ENCODE measurements at regions not wholly inside any gene's neighbourhood (a gene's known extent, or its start where the extent isn't known, plus 50 kb on each side); places are given as distances from the start of the nearest gene placed in this dataset.
A peak's percentile ranks its signal among the peaks of the same experiment; 100 is the strongest.
"Not testable (repeated sequence)": the region's sequence is repeated elsewhere in the genome, so short reads cannot be mapped to it uniquely, and the experiment has no call there.

DNA sequence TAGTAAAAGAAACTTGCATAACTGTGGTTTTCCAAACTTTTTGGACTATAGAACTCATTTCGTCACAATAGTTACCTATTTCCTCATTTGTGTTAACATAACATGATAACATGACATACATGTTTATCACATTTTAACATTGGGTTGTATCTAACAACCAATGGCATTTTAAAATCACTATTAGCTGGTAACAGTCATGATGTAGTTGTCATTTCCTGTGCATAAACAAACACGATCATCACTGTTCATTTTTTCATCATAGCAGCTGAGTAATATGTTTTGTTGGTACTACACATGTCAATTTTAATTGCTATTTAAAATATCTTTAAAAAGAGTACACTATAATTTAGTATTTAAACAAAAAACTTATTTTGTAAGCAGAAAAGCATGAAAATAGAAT, 402.4 kb downstream of the SATB2 start:
- H3K4me3 ChIP-seq (ENCODE audit: insufficient read depth, low read length), result no peak overlapping the region
- H3K36me3 ChIP-seq (ENCODE audit: insufficient read depth, low read length), result no peaks in the 10 kb centered on the region
- H3K27ac ChIP-seq (ENCODE audit: low read depth, low read length), result no peak overlapping the region
- H3K4me1 ChIP-seq (ENCODE audit: insufficient read depth, low read length), result no peaks in the 10 kb centered on the region
- H3K79me2 ChIP-seq (ENCODE audit: insufficient read depth, low read length), result no peaks in the 10 kb centered on the region
- peak; percentile 9 for DNase-seq (ENCODE audit: insufficient read length, low spot score, missing footprints)
- H3K9me3 ChIP-seq (ENCODE audit: low read depth, low read length), result no peaks in the 10 kb centered on the region
- no peak overlapping the region for H3K4me2 ChIP-seq (ENCODE audit: insufficient read depth, low read length)
- no peaks in the 10 kb centered on the region for H3K27me3 ChIP-seq (ENCODE audit: insufficient read depth, low read length)
- no peak overlapping the region for H2AFZ ChIP-seq (ENCODE audit: low read length)
- H4K20me1 ChIP-seq (ENCODE audit: insufficient read depth, low read length), result no peaks in the 10 kb centered on the region
- TF ChIP-seq, protein P1, sequence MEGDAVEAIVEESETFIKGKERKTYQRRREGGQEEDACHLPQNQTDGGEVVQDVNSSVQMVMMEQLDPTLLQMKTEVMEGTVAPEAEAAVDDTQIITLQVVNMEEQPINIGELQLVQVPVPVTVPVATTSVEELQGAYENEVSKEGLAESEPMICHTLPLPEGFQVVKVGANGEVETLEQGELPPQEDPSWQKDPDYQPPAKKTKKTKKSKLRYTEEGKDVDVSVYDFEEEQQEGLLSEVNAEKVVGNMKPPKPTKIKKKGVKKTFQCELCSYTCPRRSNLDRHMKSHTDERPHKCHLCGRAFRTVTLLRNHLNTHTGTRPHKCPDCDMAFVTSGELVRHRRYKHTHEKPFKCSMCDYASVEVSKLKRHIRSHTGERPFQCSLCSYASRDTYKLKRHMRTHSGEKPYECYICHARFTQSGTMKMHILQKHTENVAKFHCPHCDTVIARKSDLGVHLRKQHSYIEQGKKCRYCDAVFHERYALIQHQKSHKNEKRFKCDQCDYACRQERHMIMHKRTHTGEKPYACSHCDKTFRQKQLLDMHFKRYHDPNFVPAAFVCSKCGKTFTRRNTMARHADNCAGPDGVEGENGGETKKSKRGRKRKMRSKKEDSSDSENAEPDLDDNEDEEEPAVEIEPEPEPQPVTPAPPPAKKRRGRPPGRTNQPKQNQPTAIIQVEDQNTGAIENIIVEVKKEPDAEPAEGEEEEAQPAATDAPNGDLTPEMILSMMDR (IDR thresholded peaks at IDR 0.05; ENCODE audit: extremely low read depth, low read depth, low read length), result no peak

DNA sequence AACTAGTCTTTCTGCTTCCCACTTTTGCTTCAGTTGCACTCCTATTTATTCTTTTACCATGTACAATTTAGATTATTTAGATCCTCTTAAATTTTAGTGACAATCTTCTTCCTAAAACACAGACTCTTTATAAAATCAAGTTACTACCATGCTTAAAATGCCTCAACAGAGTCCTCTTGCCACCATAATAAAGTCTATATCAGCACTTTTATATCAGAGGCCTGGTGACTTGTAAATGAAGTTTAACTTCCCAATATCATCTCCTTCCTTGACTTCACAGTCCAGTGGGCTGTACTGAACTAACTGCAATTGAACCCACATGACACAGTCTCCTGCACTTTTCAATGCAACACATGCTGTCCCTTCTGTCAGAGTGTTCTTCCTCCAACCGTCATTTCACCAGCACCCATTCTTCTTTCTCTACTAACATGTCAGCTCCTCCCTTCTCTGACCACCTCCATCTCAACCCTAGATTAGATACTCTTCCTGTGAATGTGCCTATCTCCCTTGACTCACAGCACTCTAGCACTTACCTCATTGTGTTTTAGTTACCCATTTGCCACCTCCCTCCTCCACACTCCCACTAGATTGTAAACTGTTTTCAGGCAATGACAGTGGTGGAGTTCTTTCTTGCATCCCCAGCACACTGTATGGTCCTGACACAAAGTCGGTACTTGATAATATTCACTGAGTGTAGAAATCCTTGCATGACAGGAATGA, 414.9 kb downstream of the SATB2 start:
- no peak for DNase-seq (ENCODE audit: insufficient read length, low spot score, missing footprints)
- H3K36me3 ChIP-seq (ENCODE audit: insufficient read depth, low read length), result no peaks in the 10 kb centered on the region
- no peak overlapping the region for H3K4me3 ChIP-seq (ENCODE audit: insufficient read depth, low read length)
- TF ChIP-seq, protein P1 (IDR thresholded peaks at IDR 0.05; ENCODE audit: extremely low read depth, low read depth, low read length), result no peak
- H2AFZ ChIP-seq (ENCODE audit: low read length), result no peak overlapping the region
- no peaks in the 10 kb centered on the region for H4K20me1 ChIP-seq (ENCODE audit: insufficient read depth, low read length)
- no peak overlapping the region for H3K27ac ChIP-seq (ENCODE audit: low read depth, low read length)
- H3K27me3 ChIP-seq (ENCODE audit: insufficient read depth, low read length), result no peaks in the 10 kb centered on the region
- no peaks in the 10 kb centered on the region for H3K4me1 ChIP-seq (ENCODE audit: insufficient read depth, low read length)
- no peak overlapping the region for H3K4me2 ChIP-seq (ENCODE audit: insufficient read depth, low read length)
- H3K79me2 ChIP-seq (ENCODE audit: insufficient read depth, low read length), result no peaks in the 10 kb centered on the region
- no peaks in the 10 kb centered on the region for H3K9me3 ChIP-seq (ENCODE audit: low read depth, low read length)

DNA sequence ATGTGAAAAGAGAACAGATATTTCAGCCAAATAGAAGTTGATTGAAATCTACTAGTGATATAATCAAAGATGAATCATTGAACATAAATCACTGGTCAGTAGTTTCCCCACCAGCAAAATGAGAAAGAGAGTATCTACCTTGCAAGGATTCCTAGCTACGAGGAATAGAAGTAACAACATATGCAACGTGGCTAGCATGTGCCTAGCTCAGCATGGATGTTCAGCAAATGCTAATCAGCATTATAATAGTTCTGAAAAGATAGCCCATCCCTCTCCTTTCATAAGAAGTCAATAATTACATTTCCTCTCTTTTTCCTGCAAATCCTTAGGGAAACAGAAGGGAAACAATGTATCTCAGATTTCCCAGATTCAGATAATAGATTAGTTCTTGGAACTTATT, 417.2 kb downstream of the SATB2 start:
- Histone ChIP-seq H4K20me1 (ENCODE audit: insufficient read depth, low read length) (no peaks in the 10 kb centered on the region), H2AFZ (ENCODE audit: low read length) (no peak overlapping the region), H3K27ac (ENCODE audit: low read depth, low read length) (no peak overlapping the region), H3K4me2 (ENCODE audit: insufficient read depth, low read length) (no peak overlapping the region), H3K27me3 (ENCODE audit: insufficient read depth, low read length) (no peaks in the 10 kb centered on the region), H3K9me3 (ENCODE audit: low read depth, low read length) (no peaks in the 10 kb centered on the region), H3K79me2 (ENCODE audit: insufficient read depth, low read length) (no peaks in the 10 kb centered on the region), H3K36me3 (ENCODE audit: insufficient read depth, low read length) (no peaks in the 10 kb centered on the region), H3K4me3 (ENCODE audit: insufficient read depth, low read length) (no peak overlapping the region), H3K4me1 (ENCODE audit: insufficient read depth, low read length) (no peaks in the 10 kb centered on the region)
- TF ChIP-seq, protein P1 (IDR thresholded peaks at IDR 0.05; ENCODE audit: extremely low read depth, low read depth, low read length), result no peak
- no peak for DNase-seq (ENCODE audit: insufficient read length, low spot score, missing footprints)

DNA sequence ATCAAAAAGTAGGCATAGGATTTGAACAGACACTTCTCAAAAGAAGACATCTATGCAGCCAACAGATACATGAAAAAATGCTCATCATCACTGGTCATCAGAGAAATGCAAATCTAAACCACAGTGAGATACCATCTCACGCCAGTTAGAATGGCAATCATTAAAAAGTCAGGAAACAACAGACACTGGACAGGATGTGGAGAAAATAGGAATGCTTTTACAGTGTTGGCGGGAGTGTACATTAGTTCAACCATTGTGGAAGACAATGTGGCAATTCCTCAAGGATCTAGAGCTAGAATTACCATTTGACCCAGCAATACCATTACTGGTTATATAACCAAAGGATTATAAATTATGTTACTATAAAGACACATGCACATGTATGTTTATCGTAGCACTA, 424.0 kb downstream of the SATB2 start:
- H3K4me3 ChIP-seq (ENCODE audit: insufficient read depth, low read length); H4K20me1 ChIP-seq (ENCODE audit: insufficient read depth, low read length); H3K9me3 ChIP-seq (ENCODE audit: low read depth, low read length); H3K27ac ChIP-seq (ENCODE audit: low read depth, low read length); H3K4me1 ChIP-seq (ENCODE audit: insufficient read depth, low read length); H3K36me3 ChIP-seq (ENCODE audit: insufficient read depth, low read length); H2AFZ ChIP-seq (ENCODE audit: low read length); H3K79me2 ChIP-seq (ENCODE audit: insufficient read depth, low read length); H3K4me2 ChIP-seq (ENCODE audit: insufficient read depth, low read length); DNase-seq (ENCODE audit: insufficient read length, low spot score, missing footprints); H3K27me3 ChIP-seq (ENCODE audit: insufficient read depth, low read length): not testable (repeated sequence)
